GM18520 (cell line): ENCODE measurements at regions not wholly inside any gene's neighbourhood (a gene's known extent, or its start where the extent isn't known, plus 50 kb on each side); places are given as distances from the start of the nearest gene placed in this dataset.

Experiments
- ATAC-seq: cut with Tn5 transposase; IDR thresholded peaks from one replicate; pipeline ENCODE4 v1.9.1; 2021; ENCODE audit not compliant: unreplicated experiment

- ATAC-seq = no peak
Measured at GRCh38 chr4:120434756-120435155, 368.1 kb upstream of the MAD2L1 start.

DNA sequence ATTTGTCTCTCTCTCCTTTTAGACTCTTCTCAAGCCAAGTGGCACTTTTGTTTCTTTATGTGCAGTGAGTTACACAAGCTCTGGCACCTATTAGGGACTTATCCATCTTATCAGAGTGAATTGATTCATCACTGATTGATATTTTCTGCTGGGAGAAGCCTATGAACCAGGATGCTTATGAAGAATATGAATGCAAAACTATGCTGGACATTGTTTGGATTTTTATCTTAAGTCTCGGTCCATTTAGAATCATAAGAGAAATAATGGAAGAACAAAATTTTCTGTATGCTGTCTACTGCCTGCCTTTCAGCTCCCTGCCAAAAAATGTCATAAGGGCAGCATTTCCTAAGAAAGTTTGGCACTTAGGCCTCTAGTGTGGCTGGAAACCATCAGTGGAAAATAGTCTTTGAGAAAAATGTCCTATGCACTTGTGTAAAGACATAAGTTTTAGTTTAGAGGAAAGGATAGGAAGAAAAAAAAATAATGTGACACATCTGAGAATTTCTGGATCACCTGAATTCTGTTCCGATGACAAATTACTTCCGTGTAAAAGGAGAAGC lies 365.7 kb upstream of the MAD2L1 start:
- ATAC-seq = no peak

GRCh38 chr4:120431180-120431579 lies 364.5 kb upstream of the MAD2L1 start:
- ATAC-seq = no peak

DNA sequence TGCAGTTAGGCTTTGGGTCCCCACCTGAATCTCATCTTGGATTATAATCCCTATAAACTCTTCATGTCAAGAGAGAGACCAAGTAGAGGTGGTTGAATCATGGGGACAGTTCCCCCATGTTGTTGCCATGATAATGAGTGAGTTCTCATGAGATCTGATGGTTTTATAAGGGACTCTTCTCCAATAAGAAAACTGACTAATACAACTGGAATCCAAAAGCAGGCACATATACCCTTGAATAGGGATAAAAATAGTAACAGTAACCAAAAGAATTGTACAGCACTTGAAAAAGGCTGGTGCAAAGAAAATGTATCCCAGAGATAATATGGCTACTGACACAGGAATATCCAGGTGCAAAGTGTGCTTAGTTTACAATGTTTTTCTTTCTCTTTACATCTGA lies 351.5 kb upstream of the MAD2L1 start:
- ATAC-seq = no peak

DNA sequence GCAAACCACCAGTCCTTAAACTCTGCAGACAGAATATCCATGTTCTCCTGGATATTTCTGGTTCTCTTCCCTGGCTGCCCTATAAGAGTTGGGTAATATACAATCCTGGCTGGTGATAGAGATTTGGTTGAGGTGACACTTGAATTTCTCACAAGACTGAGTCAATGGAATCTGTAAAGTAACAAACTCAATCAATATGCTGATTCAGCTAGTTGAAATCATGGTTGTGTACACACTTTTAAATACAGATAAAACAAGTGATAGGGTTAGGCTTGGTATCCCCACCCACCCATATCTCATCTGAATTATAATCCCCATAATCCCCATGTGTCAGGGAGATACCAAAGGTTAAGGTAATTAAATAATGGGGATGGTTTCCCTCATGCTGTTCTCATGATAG lies 349.2 kb upstream of the MAD2L1 start:
- no peak for ATAC-seq

DNA sequence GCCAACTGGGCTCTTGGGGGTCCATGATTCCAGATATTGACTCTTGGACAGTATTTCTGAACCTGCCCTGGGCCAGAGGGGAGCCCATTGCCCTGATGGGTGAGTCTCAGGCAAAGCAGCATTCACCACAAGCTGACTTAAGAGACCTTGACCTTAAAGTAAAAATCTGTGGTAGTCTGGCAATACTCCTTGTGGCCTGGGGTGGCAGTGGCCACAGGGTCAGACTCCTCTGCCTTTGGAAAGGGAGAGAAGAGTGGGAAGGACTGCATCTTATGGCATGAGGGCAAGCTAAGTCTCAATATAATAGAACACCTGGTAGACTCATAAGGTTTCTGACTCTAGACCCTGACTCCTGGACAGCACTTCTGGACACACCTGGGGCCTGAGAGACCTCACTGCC lies 340.3 kb upstream of the MAD2L1 start:
- ATAC-seq = no peak

- no peak for ATAC-seq
Measured at GRCh38 chr4:120403296-120403695, 336.6 kb upstream of the MAD2L1 start.

DNA sequence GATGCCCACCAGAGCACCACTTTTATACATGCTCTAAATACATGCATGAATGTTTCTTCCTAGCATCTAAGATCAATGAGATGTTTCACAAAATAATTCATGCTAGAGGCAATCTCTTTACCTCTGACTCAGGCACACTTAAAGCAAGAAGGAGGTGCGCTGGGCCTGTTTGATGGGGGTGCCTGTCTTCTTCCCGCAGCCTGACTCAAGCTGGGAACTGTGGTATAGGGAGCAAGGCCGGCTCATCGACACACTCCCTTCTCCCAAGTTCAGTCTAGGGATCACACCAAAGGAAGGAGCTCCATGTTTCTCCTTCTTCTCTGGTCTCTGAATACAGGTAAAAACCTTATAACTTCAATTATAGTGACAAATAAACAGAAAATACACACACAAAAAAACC lies 333.8 kb upstream of the MAD2L1 start:
- no peak for ATAC-seq

DNA sequence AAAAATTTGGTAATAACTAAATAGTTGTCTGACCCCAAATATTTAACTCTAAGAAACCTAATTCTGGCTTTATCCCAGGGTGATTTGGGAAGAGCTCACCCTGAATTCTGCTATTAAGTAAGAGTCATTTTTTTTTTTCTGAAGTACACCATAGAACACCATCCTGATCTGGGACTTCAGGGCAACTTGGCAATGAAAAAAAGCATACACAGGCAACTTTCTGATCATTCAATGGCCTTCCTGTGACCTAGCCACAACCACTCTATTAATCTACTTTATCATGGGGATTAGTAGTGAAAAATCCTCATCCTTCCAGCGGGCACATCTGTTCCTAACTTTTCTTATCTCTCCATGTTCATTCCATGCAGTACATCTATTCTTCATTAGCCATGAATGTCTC lies 333.2 kb upstream of the MAD2L1 start:
- no peak for ATAC-seq

- no peak for ATAC-seq
Measured at GRCh38 chr4:120395746-120396145, 329.1 kb upstream of the MAD2L1 start.

- no peak for ATAC-seq
Measured at GRCh38 chr4:120355881-120356280, 289.2 kb upstream of the MAD2L1 start.

GRCh38 chr4:120354381-120354780 lies 287.7 kb upstream of the MAD2L1 start:
- ATAC-seq = no peak

GRCh38 chr4:120353235-120353634 lies 286.6 kb upstream of the MAD2L1 start:
- ATAC-seq = no peak

DNA sequence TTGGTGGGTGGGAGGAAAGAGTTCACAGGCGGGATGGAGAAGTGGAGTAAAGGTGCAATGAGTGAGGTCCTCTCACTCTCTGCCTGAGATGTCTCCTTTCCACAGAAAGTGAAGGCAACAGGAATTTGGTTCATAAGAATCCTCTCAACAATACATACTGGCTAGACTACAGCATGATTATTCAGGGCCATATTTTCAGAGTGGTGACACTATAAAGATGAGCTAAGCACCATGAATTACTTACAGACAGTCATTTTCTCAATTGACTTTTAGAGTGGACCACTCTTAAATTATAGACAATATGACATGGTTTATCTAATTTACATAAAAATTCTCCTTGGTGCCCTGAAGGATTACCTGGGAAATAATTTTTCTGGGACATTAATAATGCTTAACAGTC lies 286.1 kb upstream of the MAD2L1 start:
- no peak for ATAC-seq

- ATAC-seq = no peak
Measured at GRCh38 chr4:120348948-120349347, 282.3 kb upstream of the MAD2L1 start.

DNA sequence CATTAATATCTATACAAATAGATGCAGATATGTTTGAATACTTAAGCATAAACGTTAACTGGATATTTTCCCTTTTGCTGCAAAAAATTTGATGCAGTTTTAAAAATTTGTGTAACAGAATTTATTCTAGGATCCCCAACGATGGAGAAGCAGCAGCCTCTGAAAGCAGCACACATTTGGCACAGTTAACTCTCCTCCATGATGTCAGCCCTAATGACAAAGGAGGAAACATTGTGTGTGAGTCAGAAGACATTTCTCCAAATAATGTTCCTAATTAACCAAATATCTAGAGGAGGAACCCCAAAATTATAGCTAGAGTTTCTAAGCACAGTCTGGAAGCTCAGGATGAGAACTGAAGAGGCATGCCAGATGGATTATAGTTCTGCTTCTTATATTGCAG lies 281.9 kb upstream of the MAD2L1 start:
- ATAC-seq = no peak

GRCh38 chr4:120331486-120332370 lies 265.1 kb upstream of the MAD2L1 start:
- ATAC-seq = peak; percentile 49

DNA sequence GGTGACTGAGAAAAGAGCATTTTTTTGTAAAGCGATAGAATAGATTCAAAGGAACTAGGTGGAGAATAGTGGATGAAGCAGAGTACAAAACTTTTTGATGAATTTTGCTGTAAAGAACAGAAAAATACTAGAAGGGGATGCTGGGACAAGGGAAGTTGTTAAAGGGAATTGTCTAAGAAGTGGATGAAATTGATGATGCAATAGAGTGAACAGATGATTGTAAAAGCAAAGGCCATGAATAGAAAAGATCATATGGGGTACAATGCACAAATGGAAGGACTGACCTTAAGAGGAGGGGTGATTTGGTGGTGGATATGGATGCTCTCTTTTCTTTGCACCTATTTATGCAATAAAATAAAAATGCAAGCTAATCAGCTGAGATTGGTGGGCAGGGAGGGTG lies 262.7 kb upstream of the MAD2L1 start:
- no peak for ATAC-seq

- ATAC-seq = no peak
Measured at GRCh38 chr4:120327276-120327675, 260.6 kb upstream of the MAD2L1 start.

DNA sequence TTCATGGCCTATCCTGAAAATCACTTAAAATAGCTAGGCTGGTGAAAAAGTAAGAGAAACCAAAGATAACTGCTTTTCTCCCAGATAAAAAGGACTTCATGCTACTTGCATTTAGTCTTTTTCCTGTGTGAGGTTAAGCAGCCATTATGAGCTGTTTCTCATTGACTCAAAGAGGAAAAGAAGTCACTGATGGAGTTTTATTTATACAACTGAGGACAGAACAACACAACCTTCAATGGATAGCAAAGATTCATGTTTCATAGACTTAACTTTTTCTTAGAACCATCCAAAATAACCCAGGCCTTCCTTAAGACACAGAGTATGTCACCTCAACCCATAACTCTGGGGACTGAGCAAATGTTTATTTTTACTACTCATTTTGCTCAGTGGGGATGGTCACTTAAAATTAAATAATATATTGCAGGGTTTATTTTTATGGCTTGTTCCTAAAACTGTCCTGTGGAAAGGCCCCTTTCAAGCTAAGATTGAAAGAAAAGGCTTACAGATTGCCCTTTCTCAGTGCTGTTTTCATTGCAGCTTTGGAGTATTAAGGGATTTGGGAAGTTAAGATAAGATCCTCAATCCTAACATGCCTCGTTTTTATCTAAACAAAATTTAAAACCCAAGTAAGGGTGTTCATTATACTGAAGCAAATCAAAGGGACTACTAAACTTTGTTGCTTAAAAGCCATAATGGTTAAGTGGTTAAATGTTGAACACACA lies 252.6 kb upstream of the MAD2L1 start:
- no peak for ATAC-seq

- no peak for ATAC-seq
Measured at GRCh38 chr4:120318196-120318846, 251.7 kb upstream of the MAD2L1 start.

- no peak for ATAC-seq
Measured at GRCh38 chr4:120317713-120318112, 251.1 kb upstream of the MAD2L1 start.
